GM19438 (cell line): ENCODE measurements at regions not wholly inside any gene's neighbourhood (a gene's known extent, or its start where the extent isn't known, plus 50 kb on each side); places are given as distances from the start of the nearest gene placed in this dataset.
"Not testable (repeated sequence)": the region's sequence is repeated elsewhere in the genome, so short reads cannot be mapped to it uniquely, and the experiment has no call there.

ENCODE experiments used
- ATAC-seq: cut with Tn5 transposase; IDR thresholded peaks from one replicate; pipeline ENCODE4 v1.9.1; 2021; ENCODE audit warnings: low read depth; ENCODE audit not compliant: unreplicated experiment

DNA sequence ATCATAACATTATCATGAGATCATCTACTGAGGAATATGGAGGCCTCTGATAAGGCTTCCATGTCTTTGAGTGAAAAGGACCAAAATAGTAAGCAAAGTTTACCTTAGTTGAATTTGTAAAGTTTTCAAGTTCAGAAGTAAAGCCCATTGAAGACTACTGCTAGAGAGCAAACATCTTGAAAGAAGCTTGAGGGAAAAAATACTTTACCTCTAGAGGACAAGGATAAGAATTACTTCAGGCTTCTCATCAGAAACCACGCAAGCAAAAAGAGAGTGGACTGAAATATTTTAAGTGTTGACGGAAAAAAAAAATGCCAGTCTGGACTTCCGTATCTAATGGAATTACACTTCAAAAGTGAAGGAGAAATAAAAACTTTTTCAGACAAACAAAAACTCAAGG is 114.3 kb downstream of the MPP7 start:
- ATAC-seq = no peak

DNA sequence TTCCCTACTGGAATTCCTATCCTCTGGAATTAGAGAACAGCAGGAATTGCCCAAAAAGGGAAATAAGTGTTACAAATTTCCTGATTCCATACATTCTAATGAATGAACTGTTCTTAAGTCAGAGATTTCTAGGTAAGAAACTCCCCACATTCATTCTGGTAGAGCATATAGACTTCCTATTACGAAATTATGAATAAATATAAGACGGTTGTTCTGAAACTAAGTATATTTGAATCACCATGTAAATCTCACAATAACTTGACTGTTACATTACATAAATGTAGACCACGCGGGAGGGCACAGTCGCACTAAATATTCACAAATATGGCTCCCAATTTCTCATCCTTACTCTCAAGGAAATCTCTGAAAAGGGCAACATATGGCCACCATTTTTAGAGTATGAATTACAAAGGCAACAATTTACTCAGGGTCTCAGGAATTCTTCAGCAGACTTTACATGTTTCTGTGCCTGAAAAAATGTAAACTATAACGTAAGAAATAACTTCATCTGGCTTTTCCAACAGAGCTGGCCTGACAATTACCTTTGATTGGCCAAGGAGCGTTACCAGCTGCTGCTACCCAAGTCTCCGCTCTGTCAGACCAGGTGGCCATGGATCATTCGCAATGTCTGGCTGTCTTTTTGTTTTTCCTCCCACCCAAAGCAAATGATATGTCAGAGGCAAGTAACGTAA is 115.8 kb downstream of the MPP7 start:
- no peak for ATAC-seq

DNA sequence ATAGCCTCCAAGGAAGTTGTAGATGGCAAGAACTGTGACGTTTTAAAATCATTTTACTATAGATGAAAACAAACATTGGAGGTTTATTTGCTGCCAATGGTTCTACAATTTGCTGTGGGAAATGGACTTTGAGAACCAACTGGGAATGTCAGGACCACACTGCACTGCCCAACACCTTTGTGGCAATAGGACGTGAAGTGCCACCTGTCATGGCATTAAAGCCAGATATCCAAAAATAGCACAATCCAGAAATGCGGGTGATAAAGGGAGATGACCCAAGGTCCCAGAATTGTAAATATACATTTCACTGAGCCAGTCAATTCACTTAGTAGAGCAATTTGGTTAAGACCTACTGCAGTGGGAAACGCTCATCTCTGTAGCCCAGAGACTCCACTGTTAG is 116.4 kb downstream of the MPP7 start:
- ATAC-seq = no peak

DNA sequence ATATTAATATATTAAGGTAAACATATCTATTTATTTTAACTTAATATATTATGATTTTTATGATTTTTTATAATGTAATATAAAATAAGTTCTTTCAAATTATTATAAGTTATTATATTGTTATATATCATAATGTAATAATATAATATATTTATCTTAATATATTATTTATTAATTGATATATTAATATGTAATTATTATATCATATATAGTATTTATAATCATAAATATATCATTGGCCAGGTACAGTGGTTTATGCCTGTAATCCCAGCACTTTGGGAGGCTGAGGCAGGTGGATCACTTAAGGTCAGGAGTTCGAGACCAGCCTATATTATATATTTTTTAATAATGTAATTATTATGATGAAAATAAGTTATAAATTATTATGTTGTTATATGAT is 118.1 kb downstream of the MPP7 start:
- no peak for ATAC-seq

DNA sequence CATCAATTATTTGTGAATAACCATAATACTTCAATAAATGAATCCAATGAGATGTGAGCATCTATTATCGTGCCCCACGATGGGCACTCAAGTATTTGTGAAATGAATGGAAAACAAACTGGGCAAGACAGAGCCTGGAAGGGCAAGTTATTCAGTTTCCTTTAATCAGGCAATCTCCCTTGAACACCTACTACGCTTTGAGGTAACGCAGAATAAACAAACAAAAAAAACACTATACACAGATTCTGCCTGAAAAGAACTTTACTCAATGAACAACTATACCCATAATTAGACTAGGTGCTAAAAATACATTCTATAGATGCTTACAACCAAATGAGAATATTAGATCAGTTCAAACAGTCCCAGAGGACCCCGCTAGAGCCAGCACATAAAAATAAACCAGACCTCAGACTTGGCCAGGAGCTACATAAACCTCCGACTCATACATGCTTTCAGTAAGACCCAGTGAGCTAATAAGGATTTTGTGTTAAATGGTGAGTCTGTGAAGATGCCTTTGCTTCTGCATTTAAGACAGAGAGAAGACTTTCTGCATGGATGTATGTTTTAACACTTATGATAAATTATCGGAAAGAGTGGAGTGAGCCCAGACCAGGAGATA is 121.3 kb downstream of the MPP7 start:
- no peak for ATAC-seq

DNA sequence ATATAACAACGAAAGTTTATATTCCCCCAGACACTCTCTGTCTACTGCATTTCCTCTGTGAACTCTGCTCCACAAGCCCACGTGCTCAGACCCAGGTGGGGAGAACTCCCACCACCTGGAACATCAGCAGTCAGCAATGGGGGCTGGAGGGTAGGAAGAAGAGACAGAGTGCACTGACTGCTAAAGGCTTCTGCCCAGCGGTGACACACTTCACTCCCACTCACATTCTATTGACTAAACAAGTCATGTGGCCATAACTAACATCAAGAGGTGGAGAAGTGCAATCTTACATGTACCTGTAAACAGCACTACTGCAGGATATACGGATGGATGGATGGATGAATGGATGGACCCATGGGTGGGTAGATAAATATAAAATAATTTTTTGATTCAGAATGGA is 122.2 kb downstream of the MPP7 start:
- no peak for ATAC-seq

DNA sequence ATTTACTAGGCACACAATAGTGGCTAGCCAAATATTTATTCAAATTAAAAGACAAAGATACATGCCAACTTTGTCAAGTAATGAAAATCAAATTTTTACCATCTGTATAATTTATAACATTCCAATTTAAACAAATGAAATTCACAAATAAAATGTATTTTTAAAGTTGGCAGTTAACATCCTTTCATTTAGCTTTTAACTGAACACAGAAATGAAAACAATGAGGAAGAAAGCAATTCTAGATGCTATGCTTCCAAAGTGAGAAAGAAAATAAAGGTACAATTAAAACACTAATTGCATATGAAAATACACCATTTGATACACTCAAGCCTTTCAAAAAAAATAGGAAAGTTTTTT is 123.1 kb downstream of the MPP7 start:
- no peak for ATAC-seq

DNA sequence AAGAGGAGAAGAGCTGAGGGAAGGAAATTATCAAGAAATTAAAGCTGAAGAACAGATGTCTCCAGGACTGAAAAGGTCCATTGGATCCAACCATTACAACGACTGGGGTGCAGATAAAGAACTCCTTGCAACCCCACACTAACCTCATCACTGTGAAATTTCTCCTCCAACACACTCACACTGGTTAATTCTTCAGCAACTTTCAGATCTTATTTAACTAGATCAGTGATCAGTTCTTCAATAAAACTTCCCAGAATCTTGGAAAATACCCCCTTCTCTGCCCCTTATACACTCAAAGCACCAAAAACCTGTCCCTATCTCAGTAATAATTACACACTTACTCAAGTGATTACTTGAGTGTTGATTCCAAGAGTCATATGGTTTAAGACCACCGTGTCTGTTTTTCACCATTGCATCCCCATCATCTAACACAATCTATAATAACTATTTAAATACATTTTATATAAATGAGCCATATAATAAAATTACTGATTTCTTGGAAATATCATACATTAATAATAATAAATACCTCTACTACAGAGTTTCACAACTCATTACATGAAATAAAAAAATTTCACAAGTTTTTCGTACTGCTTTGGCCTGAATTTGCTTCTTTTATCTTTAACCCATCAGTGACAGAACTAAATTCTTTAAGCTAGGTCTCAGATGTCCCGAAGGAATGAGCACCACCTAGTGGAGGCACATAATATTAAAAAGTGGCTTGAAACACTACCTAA is 123.7 kb downstream of the MPP7 start:
- no peak for ATAC-seq

DNA sequence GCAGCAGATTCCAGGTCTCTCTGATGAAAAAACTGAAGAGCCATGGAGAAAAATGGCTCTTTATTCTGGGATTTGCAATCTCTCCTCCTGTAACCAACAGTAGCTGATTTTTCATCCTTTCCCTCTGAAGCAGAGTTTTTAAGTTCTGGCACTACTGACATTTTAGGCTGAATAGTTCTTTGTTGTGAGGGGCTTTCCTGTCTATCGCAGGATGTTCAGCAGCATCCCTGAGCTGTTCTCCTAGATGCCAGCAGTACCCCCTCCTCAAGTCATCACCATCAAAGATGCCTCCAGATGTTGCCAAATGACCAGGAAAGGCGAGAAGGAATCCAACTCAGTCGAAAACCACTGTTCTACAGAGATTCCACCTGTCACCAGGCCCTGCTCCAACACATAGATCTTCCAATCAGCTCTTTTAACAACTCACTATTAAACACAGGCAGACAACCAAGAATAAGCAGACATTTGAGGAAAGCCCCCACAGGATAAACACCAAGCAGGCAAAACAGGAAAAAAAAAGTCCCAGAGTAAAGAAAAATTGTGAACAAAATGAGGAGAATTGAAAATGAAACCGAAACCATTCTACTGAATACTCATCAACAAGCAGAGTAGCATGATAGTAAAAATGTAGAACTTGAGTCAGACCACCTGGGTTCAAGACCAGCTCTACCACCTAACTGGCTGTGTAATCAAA is 124.8 kb downstream of the MPP7 start:
- peak; percentile 56 for ATAC-seq

DNA sequence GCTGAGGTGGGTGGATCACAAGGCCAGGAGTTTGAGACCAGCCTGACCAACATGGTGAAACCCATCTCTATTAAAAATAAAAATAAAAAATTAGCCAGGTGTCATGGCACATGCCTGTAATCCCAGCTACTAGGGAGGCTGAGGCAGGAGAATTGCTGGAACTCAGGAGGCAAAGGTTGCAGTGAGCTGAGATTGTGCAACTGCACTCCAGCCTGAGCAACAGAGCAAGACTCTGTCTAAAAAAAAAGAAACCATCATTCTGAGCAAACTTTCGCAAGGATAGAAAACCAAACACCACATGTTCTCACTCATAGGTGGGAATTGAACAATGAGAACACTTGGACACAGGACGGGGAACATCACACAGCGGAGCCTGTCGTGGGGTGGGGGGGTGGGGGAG is 126.4 kb downstream of the MPP7 start:
- not testable (repeated sequence) for ATAC-seq

DNA sequence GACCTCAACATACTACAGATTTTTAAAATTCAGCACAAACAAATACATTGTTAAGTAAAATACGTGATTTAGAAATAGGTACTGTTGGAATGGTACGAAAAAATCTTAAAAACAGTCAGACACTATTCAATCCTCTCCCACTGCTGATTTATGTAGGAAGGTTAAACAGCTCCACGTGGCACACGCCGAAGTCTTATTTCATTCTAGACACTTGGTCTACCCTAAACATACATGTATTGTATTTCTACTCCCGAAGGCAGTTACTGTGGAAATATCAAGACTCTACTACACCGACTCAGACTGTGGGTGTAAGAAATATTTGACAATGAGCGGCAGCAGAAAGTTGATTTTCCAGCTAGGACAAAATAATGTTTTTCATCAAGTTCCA is 130.6 kb downstream of the MPP7 start:
- ATAC-seq = no peak

DNA sequence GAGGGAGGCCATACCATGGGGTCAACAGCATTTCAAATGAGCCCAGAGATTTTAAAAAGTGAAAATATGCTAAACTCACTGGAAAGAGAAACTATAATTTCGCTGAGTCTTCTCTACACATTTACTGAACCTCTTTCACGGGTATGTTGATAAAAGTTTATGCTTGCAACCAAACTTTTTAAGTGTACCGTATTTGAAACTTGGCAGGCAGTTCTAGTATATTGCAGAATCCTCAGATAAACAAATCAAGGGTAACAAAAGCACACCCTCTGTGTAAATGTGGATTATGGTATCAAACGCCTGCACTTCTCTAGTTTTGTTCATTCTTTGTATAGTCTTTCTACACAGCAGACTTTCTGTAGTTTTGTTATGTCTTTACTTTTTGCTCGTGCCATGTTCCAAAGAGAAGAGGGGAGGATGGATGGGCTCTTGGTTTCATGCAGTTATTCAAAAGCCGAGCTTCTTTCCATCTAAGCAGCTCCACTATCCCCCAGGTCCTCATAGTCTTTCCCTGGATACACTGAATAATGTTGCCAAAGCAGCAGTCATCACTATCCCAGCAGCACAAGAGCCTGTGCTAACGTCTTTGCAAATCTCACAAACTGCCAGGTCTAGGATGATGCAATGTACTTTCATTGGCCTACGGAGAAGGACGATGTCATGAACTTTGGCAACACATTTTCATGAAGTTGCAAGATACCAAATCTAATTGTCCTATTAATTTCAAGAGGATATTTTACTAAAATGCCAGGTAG is 131.2 kb downstream of the MPP7 start:
- no peak for ATAC-seq

DNA sequence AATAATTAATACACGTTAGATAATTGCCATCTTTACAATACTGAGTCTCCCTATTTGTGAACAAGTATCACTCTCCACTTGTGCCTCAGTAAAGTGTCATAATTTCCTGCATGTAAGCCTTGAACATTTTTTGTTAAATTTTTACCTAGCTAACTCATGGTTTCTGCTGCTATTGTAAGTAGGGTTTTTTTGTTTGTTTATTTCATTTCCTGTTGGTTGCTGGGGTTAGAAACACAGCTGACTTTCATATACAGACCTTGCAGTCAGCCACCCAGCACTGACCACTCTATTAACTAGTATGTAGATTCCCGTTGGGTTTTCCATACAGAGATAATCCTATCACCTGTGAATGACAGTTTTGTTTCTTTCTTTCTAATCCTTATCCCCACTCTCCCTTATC is 133.3 kb downstream of the MPP7 start:
- ATAC-seq = peak; percentile 97

DNA sequence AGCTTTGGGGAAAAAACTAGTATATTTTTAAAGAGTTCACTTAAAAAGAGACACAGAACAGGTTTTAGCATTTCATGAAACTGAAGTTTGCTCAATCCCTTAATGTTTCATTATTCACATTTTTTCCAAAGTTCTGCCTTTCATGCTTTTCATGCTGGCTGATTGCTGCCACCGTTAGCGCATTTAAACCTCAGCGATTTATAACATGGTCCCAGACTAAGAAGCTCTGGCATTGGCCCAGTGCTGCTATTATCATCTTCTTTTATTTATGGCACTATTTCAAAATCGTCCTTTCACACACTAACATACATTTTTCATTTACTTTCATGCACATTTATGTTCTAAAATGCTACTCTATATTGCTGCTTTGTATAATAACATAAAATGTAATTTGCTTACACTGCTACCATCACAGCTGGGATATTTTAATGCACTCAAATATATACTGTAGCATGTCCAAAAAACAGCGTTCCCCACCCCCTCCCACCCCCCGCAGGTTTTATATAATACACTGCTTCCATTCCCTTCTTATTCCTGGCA is 141.9 kb downstream of the MPP7 start:
- no peak for ATAC-seq

DNA sequence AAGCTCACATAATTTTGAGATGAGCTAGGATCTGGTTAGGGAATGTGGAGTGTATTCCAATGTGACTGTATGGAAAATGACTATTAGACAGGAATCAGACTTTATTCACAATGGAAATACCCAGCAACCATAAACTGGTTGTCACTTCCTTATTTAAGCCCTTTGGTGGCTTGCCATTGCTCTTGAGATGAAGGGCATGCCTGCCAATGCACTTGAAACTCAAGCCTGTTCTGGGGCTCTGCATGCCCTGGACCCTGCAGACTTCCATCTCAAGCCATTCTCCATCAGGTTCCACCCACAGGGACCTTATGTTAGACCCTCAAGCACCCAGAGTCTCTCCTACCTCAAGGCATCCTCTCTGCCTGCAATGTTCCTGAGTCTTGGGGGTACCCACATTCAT is 145.5 kb downstream of the MPP7 start:
- no peak for ATAC-seq

DNA sequence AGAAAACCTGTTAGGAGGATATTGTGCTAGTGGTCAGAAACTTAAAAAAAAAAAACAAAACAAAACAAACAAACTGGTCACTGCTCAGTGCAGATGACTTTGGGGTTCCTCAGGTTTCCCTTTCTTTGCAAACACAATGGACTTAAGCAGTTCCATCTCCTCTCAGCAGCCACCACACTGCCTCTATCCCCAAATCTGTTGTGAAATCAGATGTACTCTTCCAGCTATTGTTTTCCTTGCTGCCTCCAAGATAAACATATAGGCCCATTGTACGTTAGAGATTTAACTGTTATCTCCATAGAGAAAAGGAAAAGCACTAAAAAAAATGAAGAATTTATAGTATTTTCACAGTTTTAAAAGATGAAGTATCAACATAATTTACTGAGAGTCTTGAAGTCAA is 147.1 kb downstream of the MPP7 start:
- ATAC-seq = no peak

DNA sequence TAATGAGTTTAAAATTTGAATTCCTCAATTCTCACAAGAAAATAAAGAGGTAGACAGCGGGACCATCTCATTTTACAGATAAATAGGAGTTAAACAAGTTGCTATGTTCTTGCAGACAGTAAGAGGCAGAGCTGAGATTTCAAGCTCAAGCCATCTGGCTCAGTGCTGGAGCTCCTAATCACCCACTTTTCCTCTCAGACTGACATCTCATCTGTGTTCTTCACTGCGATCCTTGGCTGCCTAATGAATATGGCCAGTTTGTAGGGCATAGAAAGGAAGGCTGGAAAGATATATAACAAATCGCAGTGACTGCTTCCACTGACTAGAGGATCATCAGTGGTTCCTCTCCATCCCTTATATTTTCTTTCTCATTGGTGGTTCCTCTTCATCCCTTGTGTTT is 151.2 kb downstream of the MPP7 start:
- no peak for ATAC-seq

DNA sequence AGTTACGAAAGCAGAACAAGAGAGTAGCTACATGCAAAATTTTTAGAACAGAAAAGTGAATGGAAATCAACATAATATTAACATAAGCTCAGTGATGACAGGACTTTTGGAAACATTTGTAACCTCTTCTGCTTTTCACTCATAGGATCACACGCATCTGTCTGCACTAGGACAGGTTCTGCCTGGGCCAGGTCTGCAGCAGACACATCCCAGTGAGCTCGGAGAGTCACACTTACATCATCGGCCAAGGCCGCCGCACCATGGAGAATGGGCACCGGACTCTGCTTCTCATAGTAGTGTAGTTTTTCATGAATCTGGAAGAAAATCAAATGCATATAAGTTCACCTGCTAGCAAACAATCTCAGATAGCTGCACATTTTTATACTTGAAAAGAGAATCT is 150.9 kb upstream of the ODAD2 start:
- ATAC-seq = no peak

DNA sequence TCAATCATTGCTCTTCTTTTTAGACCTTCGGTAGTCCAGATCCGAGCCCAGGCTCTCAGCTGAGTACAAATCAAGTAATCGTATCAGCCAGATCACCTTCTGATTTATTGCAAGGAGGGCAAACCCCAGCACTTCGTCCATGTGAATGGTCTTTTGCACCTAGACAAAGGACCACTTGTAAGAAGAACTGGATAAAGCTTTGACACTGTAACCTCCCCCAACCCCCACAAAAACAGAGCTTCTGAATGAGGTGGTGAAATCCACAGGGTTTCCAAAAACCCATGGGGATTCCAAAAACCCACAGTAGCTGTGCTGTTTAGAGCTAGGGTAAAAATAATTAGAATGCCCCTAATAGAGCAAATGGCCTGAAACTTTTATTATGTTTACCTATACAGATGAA is 148.8 kb upstream of the ODAD2 start:
- no peak for ATAC-seq

DNA sequence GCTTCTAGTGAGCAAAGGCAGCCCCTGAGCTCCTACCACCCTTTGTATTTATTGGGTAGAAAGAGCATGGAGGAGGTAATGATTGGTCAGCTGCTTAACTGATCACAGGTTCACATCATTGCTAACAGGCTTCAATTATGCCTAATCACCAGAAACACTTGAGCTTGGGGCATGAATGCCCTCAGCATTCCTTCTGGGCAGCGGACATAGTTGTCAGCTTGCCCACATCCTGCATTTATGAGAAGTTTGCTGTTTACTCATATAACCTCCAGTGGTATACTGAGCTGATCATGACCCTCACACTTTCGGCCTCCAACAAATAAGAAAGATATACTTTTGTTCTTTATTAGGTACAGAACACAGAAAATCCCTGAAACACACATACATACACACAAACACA is 140.3 kb upstream of the ODAD2 start:
- ATAC-seq = no peak
